H1 (cell line): ENCODE measurements at regions not wholly inside any gene's neighbourhood (a gene's known extent, or its start where the extent isn't known, plus 50 kb on each side); places are given as distances from the start of the nearest gene placed in this dataset.

Experiments used
- CTCF ChIA-PET: fragments of 300-600 bp; sonication (Branson Sonifier 250); formaldehyde crosslinking; loops from one replicate; lab custom pipeline; 2021; ENCODE audit not compliant: partially characterized antibody; lab: Charles Lee
- POLR2A ChIA-PET: fragments of 300-600 bp; sonication (Branson Sonifier 250); formaldehyde crosslinking; loops from one replicate; lab custom pipeline; 2021; ENCODE audit warnings: inconsistent platforms; ENCODE audit not compliant: partially characterized antibody; lab: Charles Lee
- DNase-seq, 2 experiments: peaks; one replicate each; pipeline versions ENCODE4 v3.0.0 to v3.0.0-alpha.2; 2010 to 2022; ENCODE audit warnings: low spot score in 2 of 2, low read depth in 1 of 2, mixed read lengths in 1 of 2
- FAIRE-seq: peaks from 2 replicates; lab custom pipeline; 2011; peaks lifted over from hg19 to GRCh38; lab: Jason Lieb, UNC
- H2AFZ ChIP-seq: 2 replicates; pipeline ENCODE4 v1.8.1; 2012; ENCODE audit warnings: low read length, inconsistent platforms
- H2AK5ac ChIP-seq: 2 replicates; pipeline ENCODE4 v1.6.1; 2013; ENCODE audit warnings: low read depth, low read length
- H2BK120ac ChIP-seq: replicated peaks from 2 replicates; pipeline ENCODE3; 2013; ENCODE audit warnings: low read depth, low read length, inconsistent platforms
- H2BK12ac ChIP-seq: 2 replicates; pipeline ENCODE4 v1.6.1; 2013; ENCODE audit warnings: low read depth, low read length
- H2BK15ac ChIP-seq: 2 replicates; pipeline ENCODE4 v1.6.1; 2013; ENCODE audit warnings: low read length
- H2BK20ac ChIP-seq: 2 replicates; pipeline ENCODE4 v1.6.1; 2013; ENCODE audit warnings: low read length
- H2BK5ac ChIP-seq: 2 replicates; pipeline ENCODE4 v1.6.1; 2013; ENCODE audit warnings: low read depth, low read length
- H3K14ac ChIP-seq: 2 replicates; pipeline ENCODE4 v1.6.1; 2013; ENCODE audit warnings: inconsistent platforms; ENCODE audit not compliant: insufficient read length
- H3K18ac ChIP-seq: 2 replicates; pipeline ENCODE4 v1.6.1; 2013; ENCODE audit warnings: low read length; ENCODE audit errors: extremely low read depth
- H3K23ac ChIP-seq: 2 replicates; pipeline ENCODE4 v1.6.1; 2013; ENCODE audit warnings: inconsistent platforms; ENCODE audit not compliant: insufficient read length
- H3K23me2 ChIP-seq: 2 replicates; pipeline ENCODE4 v1.6.1; 2013; ENCODE audit warnings: low read depth, low read length
- H3K27ac ChIP-seq: 2 replicates; pipeline ENCODE4 v1.6.1; 2011; ENCODE audit warnings: low read depth, low read length, inconsistent platforms
- H3K27me3 ChIP-seq, 4 experiments: replicated peaks in 1 of 4; 1 replicate in 1 of 4; 2 replicates in 3 of 4; pipeline versions ENCODE4 v1.6.1 to v1.8.1; 2011 to 2013; ENCODE audit warnings: low read length in 3 of 4, mild to moderate bottlenecking in 3 of 4, inconsistent platforms in 2 of 4, mixed read lengths in 2 of 4, moderate library complexity in 1 of 4; ENCODE audit not compliant: control insufficient read depth in 3 of 4, insufficient read depth in 3 of 4; ENCODE audit errors: extremely low read depth in 1 of 4
- H3K36me3 ChIP-seq, 4 experiments: 2 replicates each; pipeline versions ENCODE4 v1.6.1 to v1.8.1; 2011 to 2013; ENCODE audit warnings: mild to moderate bottlenecking in 4 of 4, low read length in 3 of 4, moderate library complexity in 2 of 4, control low read depth in 1 of 4, inconsistent platforms in 1 of 4; ENCODE audit not compliant: insufficient read depth in 4 of 4, control insufficient read depth in 2 of 4
- H3K4ac ChIP-seq: replicated peaks from 2 replicates; pipeline ENCODE3; 2013; ENCODE audit warnings: low read length, low read depth, mixed read lengths, inconsistent platforms; ENCODE audit not compliant: insufficient read length
- H3K4me1 ChIP-seq, 4 experiments: replicated peaks in 1 of 4; 1 replicate in 1 of 4; 2 replicates in 3 of 4; pipeline versions ENCODE4 v1.6.1 to v1.8.1; 2011 to 2013; ENCODE audit warnings: low read length in 3 of 4, inconsistent platforms in 2 of 4, mixed read lengths in 1 of 4; ENCODE audit not compliant: insufficient read depth in 4 of 4, control insufficient read depth in 3 of 4
- H3K4me2 ChIP-seq, 2 experiments: 2 replicates each; pipeline versions ENCODE4 v1.6.1 to v1.8.1; 2011 to 2013; ENCODE audit warnings: low read depth in 2 of 2, low read length in 2 of 2, control low read depth in 1 of 2, inconsistent platforms in 1 of 2, mild to moderate bottlenecking in 1 of 2; ENCODE audit not compliant: insufficient read depth in 1 of 2
- H3K4me3 ChIP-seq, 4 experiments: fragments of 200-600, 300-600 bp in 1 of 4; sonication (generic), shearing (Covaris generic), sonication (Bioruptor Twin) in 1 of 4; 2 replicates each; pipeline versions ENCODE4 v1.5.1 to v1.8.1; 2011 to 2016; ENCODE audit warnings: low read length in 4 of 4, low read depth in 3 of 4, control low read depth in 2 of 4, inconsistent platforms in 2 of 4, mild to moderate bottlenecking in 2 of 4, mixed read lengths in 1 of 4, moderate library complexity in 1 of 4; ENCODE audit not compliant: insufficient read depth in 2 of 4; ENCODE audit errors: extremely low read depth in 1 of 4
- H3K56ac ChIP-seq: replicated peaks from 2 replicates; pipeline ENCODE3; 2013; ENCODE audit warnings: low read depth, mild to moderate bottlenecking, mixed read lengths, low read length, inconsistent platforms; ENCODE audit not compliant: insufficient read length
- H3K79me1 ChIP-seq: 2 replicates; pipeline ENCODE4 v1.6.1; 2013; ENCODE audit warnings: low read depth, low read length, control low read depth
- H3K79me2 ChIP-seq, 2 experiments: 2 replicates each; pipeline versions ENCODE4 v1.6.1 to v1.8.1; 2012 to 2013; ENCODE audit warnings: low read length in 2 of 2, mild to moderate bottlenecking in 2 of 2, inconsistent platforms in 1 of 2; ENCODE audit not compliant: insufficient read depth in 2 of 2, control insufficient read depth in 1 of 2
- H3K9ac ChIP-seq, 4 experiments: replicated peaks in 1 of 4; 1 replicate in 1 of 4; 2 replicates in 3 of 4; pipeline versions ENCODE4 v1.6.1 to v1.8.1; 2011 to 2013; ENCODE audit warnings: low read depth in 3 of 4, low read length in 3 of 4, control low read depth in 2 of 4, mild to moderate bottlenecking in 2 of 4, moderate library complexity in 2 of 4, inconsistent platforms in 1 of 4; ENCODE audit errors: extremely low read depth in 1 of 4
- H3K9me3 ChIP-seq, 2 experiments: 2 replicates each; pipeline versions ENCODE4 v1.6.1 to v1.8.1; 2012 to 2013; ENCODE audit warnings: mild to moderate bottlenecking in 2 of 2, moderate library complexity in 2 of 2, control low read depth in 1 of 2, inconsistent platforms in 1 of 2, low read depth in 1 of 2, low read length in 1 of 2, mixed read lengths in 1 of 2; ENCODE audit not compliant: insufficient read depth in 2 of 2
- H4K20me1 ChIP-seq, 2 experiments: replicated peaks in 1 of 2; 2 replicates each; pipeline versions ENCODE3 to v1.8.1; 2011 to 2013; ENCODE audit warnings: inconsistent platforms in 2 of 2, low read length in 2 of 2, mild to moderate bottlenecking in 1 of 2; ENCODE audit not compliant: insufficient read depth in 2 of 2, control insufficient read depth in 1 of 2
- H4K5ac ChIP-seq: 2 replicates; pipeline ENCODE4 v1.6.1; 2013; ENCODE audit warnings: low read length, low read depth, mixed read lengths, inconsistent platforms; ENCODE audit not compliant: insufficient read length
- H4K8ac ChIP-seq: 2 replicates; pipeline ENCODE4 v1.8.0; 2013; ENCODE audit warnings: mild to moderate bottlenecking, moderate library complexity, low read length, inconsistent platforms; ENCODE audit not compliant: insufficient read depth; ENCODE audit errors: extremely low read depth
- H4K91ac ChIP-seq: replicated peaks from 2 replicates; pipeline ENCODE3; 2013; ENCODE audit warnings: low read length, mixed read lengths, inconsistent platforms; ENCODE audit not compliant: insufficient read length
- BRCA1 ChIP-seq: IDR thresholded peaks from 2 replicates; pipeline ENCODE4 v1.6.1; 2012; ENCODE audit warnings: low read depth, low read length, improper control_type of control experiment
- EGR1 ChIP-seq: IDR thresholded peaks from 2 replicates; pipeline ENCODE4 v1.6.1; 2011; ENCODE audit warnings: low read depth, low read length, borderline replicate concordance
- GABPA ChIP-seq: IDR thresholded peaks from 2 replicates; pipeline ENCODE4 v1.6.1; 2011; ENCODE audit warnings: mild to moderate bottlenecking, low read length, moderate library complexity, borderline replicate concordance; ENCODE audit not compliant: insufficient read depth
- HDAC6 ChIP-seq: IDR thresholded peaks from one replicate; pipeline ENCODE4 v1.7.1; 2012; ENCODE audit warnings: low read depth, mild to moderate bottlenecking, inconsistent platforms, low read length, moderate library complexity
- KDM4A ChIP-seq: IDR thresholded peaks from one replicate; pipeline ENCODE4 v1.7.1; 2012; ENCODE audit warnings: low read depth, mild to moderate bottlenecking, moderate library complexity, low read length, inconsistent platforms; ENCODE audit not compliant: severe bottlenecking
- KDM5A ChIP-seq: fragments of 200-600 bp; IDR thresholded peaks from 2 replicates; pipeline ENCODE4 v1.7.1; 2012; ENCODE audit warnings: mild to moderate bottlenecking, low read length, inconsistent platforms, mixed read lengths
- NRF1 ChIP-seq: IDR thresholded peaks from 2 replicates; pipeline ENCODE4 v1.6.1; 2011; ENCODE audit warnings: mild to moderate bottlenecking, low read depth, low read length, improper control_type of control experiment
- POLR2AphosphoS5 ChIP-seq: IDR thresholded peaks from 2 replicates; pipeline ENCODE4 v1.6.1; 2011; ENCODE audit warnings: low read depth, low read length
- SAP30 ChIP-seq: fragments of 300-600 bp; sonication (generic); IDR thresholded peaks from 2 replicates; pipeline ENCODE4 v1.7.1; 2012; ENCODE audit warnings: low read length, moderate library complexity, mild to moderate bottlenecking, inconsistent platforms; ENCODE audit not compliant: insufficient read depth, insufficient replicate concordance
- SIN3A ChIP-seq, 2 experiments: IDR thresholded peaks in 1 of 2; conservative IDR thresholded peaks in 1 of 2; 2 replicates each; pipeline ENCODE4 v1.6.1; 2011 to 2012; ENCODE audit warnings: low read length in 2 of 2, improper control_type of control experiment in 1 of 2, low read depth in 1 of 2, mild to moderate bottlenecking in 1 of 2
- SP4 ChIP-seq: IDR thresholded peaks from 2 replicates; pipeline ENCODE4 v1.6.1; 2012; ENCODE audit warnings: low read length, inconsistent platforms
- TAF7 ChIP-seq: optimal IDR thresholded peaks from 2 replicates; pipeline ENCODE3; 2011; ENCODE audit warnings: low read depth, mild to moderate bottlenecking, inconsistent platforms, low read length, moderate library complexity, borderline replicate concordance
- WGBS, 2 experiments: shearing (Covaris generic) in 1 of 2; methylation state at CpG; one replicate each; pipeline versions ENCODE4 v1.1.6 to v1.1.7; 2013 to 2015; ENCODE audit warnings: low lambda C conversion rate in 2 of 2, mixed read lengths in 2 of 2, inconsistent platforms in 1 of 2, low coverage in 1 of 2, missing lambda C conversion rate in 1 of 2; ENCODE audit not compliant: insufficient replicate concordance in 2 of 2, insufficient coverage in 1 of 2, insufficient read length in 1 of 2; ENCODE audit errors: extremely low coverage in 1 of 2, missing lambda C conversion rate in 1 of 2; 5-methylcytosine and 5-hydroxymethylcytosine counted together
- TF ChIP-seq, protein P1 (sequence below): IDR thresholded peaks from 2 replicates; pipeline ENCODE4 v1.6.1; 2011; ENCODE audit warnings: low read depth, mild to moderate bottlenecking, low read length; ENCODE audit not compliant: insufficient read depth
- TF ChIP-seq, protein P2 (sequence below): IDR thresholded peaks from 2 replicates; pipeline ENCODE4 v1.6.1; 2011; ENCODE audit warnings: low read length, improper control_type of control experiment

DNA sequence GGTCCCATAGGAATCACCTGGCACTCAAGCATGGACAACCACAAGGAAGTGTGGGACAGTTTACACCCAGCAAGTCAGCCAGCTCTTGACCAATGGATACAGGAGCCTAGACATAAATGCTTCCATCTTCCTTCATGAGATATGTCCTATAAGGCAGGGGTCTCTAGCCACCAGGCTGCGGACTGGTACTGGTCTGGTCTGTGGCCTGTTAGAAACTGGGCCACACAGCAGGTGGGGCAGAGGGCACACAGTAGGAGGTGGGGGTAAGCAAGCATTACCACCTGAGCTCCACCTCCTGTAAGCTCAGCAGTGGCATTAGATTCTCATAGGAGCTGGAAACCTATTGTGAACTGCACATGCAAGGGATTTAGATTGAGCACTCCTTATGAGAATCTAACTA, 437.1 kb downstream of the CD109 start:
- H3K79me2 ChIP-seq = no peaks in the 10 kb centered on the region
- H4K20me1 ChIP-seq = no peaks in the 10 kb centered on the region
- ChIA-PET CTCF (no interaction called here), POLR2A (no interaction called here)
- no peak overlapping the region for H3K56ac ChIP-seq
- no peaks in the 10 kb centered on the region for H3K79me1 ChIP-seq
- H4K8ac ChIP-seq = no peak overlapping the region
- H4K91ac ChIP-seq = no peak overlapping the region
- H3K27me3 ChIP-seq = no peaks in the 10 kb centered on the region
- no peak overlapping the region for H3K4me3 ChIP-seq
- no peak overlapping the region for H3K9ac ChIP-seq
- no peak overlapping the region for H3K4me2 ChIP-seq
- H2BK20ac ChIP-seq = no peak overlapping the region
- H3K23ac ChIP-seq = no peak overlapping the region
- H2BK5ac ChIP-seq = no peak overlapping the region
- no peak overlapping the region for H2BK120ac ChIP-seq
- H2BK12ac ChIP-seq = no peak overlapping the region
- H3K18ac ChIP-seq = no peak overlapping the region
- no peak overlapping the region for H4K5ac ChIP-seq
- H2BK15ac ChIP-seq = no peak overlapping the region
- FAIRE-seq (no peak), DNase-seq (no peak)
- H3K4ac ChIP-seq = no peak overlapping the region
- 100% methylated on average over 1 of the region's 1 CpG; no CpG with 5 or more reads in 1 of the 2 experiments for WGBS, 2 experiments
- no peaks in the 10 kb centered on the region for H3K23me2 ChIP-seq
- H2AK5ac ChIP-seq = no peak overlapping the region
- H3K4me1 ChIP-seq = no peaks in the 10 kb centered on the region
- no peaks in the 10 kb centered on the region for H3K36me3 ChIP-seq
- H3K9me3 ChIP-seq = no peaks in the 10 kb centered on the region
- H3K27ac ChIP-seq = no peak overlapping the region
- no peak overlapping the region for H2AFZ ChIP-seq
- H3K14ac ChIP-seq = no peak overlapping the region
- TF ChIP-seq HDAC6 (no peak), KDM4A (no peak), BRCA1 (no peak), KDM5A (no peak), SIN3A (conservative IDR thresholded peaks at IDR 0.05 in 1 of 2, IDR thresholded peaks at IDR 0.05 in 1 of 2; ENCODE audit: low read depth in 1 of 2, low read length in 2 of 2) (no peak), SAP30 (no peak), TAF7 (no peak), NRF1 (no peak), EGR1 (no peak), POLR2AphosphoS5 (no peak), SP4 (no peak), GABPA (no peak)
- TF ChIP-seq, protein P1, sequence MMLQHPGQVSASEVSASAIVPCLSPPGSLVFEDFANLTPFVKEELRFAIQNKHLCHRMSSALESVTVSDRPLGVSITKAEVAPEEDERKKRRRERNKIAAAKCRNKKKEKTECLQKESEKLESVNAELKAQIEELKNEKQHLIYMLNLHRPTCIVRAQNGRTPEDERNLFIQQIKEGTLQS = no peak
- TF ChIP-seq, protein P2, sequence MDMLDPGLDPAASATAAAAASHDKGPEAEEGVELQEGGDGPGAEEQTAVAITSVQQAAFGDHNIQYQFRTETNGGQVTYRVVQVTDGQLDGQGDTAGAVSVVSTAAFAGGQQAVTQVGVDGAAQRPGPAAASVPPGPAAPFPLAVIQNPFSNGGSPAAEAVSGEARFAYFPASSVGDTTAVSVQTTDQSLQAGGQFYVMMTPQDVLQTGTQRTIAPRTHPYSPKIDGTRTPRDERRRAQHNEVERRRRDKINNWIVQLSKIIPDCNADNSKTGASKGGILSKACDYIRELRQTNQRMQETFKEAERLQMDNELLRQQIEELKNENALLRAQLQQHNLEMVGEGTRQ = no peak
